GM03348 (cell line): ENCODE measurements at regions not wholly inside any gene's neighbourhood (a gene's known extent, or its start where the extent isn't known, plus 50 kb on each side); places are given as distances from the start of the nearest gene placed in this dataset.

ENCODE experiments used
- DNase-seq: peaks from one replicate; pipeline ENCODE4 v3.0.0; 2012; ENCODE audit warnings: low spot score

GRCh38 chr22:48593551-48593950, 1234.1 kb downstream of the BRD1 start:
- no peak for DNase-seq

- DNase-seq, result no peak
Measured at GRCh38 chr22:48592931-48593330, 1234.7 kb downstream of the BRD1 start.

GRCh38 chr22:48592488-48592887, 1235.2 kb downstream of the BRD1 start:
- DNase-seq, result no peak

GRCh38 chr22:48592066-48592345, 1235.7 kb downstream of the BRD1 start:
- DNase-seq, result no peak

- no peak for DNase-seq
Measured at GRCh38 chr22:48591286-48592065, 1236.2 kb downstream of the BRD1 start.

GRCh38 chr22:48589901-48590300, 1237.8 kb downstream of the BRD1 start:
- DNase-seq, result no peak

- DNase-seq, result no peak
Measured at GRCh38 chr22:48588878-48589450, 1238.7 kb downstream of the BRD1 start.

- no peak for DNase-seq
Measured at GRCh38 chr22:48588151-48588877, 1239.4 kb downstream of the BRD1 start.

GRCh38 chr22:48587236-48587865, 1240.3 kb downstream of the BRD1 start:
- DNase-seq, result no peak

GRCh38 chr22:48586799-48587185, 1240.9 kb downstream of the BRD1 start:
- no peak for DNase-seq

GRCh38 chr22:48585916-48586798, 1241.5 kb downstream of the BRD1 start:
- no peak for DNase-seq

- DNase-seq, result no peak
Measured at GRCh38 chr22:48584170-48584569, 1243.5 kb downstream of the BRD1 start.

GRCh38 chr22:48581796-48582469, 1245.7 kb downstream of the BRD1 start:
- DNase-seq, result no peak

- no peak for DNase-seq
Measured at GRCh38 chr22:48581205-48581766, 1246.4 kb downstream of the BRD1 start.

GRCh38 chr22:48580481-48580970, 1247.1 kb downstream of the BRD1 start:
- no peak for DNase-seq

GRCh38 chr22:48579928-48580309, 1247.8 kb downstream of the BRD1 start:
- DNase-seq, result no peak

GRCh38 chr22:48579043-48579927, 1248.4 kb downstream of the BRD1 start:
- DNase-seq, result no peak

- no peak for DNase-seq
Measured at GRCh38 chr22:48578138-48579042, 1249.3 kb downstream of the BRD1 start.

- DNase-seq, result no peak
Measured at GRCh38 chr22:48577691-48578090, 1250.0 kb downstream of the BRD1 start.
